Fibroblast of pulmonary artery (primary cell): ENCODE measurements at regions not wholly inside any gene's neighbourhood (a gene's known extent, or its start where the extent isn't known, plus 50 kb on each side); places are given as distances from the start of the nearest gene placed in this dataset.
A peak's percentile ranks its signal among the peaks of the same experiment; 100 is the strongest.

Experiments used
- DNase-seq: peaks from one replicate; pipeline ENCODE4 v3.0.0-alpha.2; 2010; ENCODE audit warnings: low read depth
- H3K4me3 ChIP-seq: replicated peaks from 2 replicates; pipeline ENCODE4 v1.5.1; 2011; ENCODE audit warnings: low read depth, mild to moderate bottlenecking, control low read depth, low read length, moderate library complexity
- TF ChIP-seq, protein P1 (sequence below): IDR thresholded peaks from 2 replicates; pipeline ENCODE4 v1.5.1; 2011; ENCODE audit warnings: mild to moderate bottlenecking, control low read depth, low read length, inconsistent platforms; ENCODE audit errors: missing control alignments

DNA sequence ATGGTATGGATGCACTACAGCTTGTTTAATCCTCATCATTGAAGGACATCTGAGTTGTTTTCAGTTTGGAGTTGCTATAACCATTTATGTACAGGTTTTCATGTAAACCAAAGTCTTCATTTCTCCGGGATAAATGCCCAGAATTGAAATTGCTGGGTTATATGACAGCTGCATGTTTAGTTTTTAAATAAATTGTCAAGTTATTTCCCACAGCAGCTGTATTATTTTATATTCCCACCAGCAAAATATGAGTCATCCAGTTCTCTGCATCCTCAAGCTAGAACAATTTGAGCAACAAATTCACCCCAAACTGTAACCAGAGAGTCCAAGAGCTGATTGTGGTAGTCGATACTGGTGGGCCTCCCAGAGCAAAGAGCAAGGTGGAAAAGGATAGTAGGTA, 125.6 kb upstream of the PRNP start:
- DNase-seq, result peak; percentile 14
- TF ChIP-seq, protein P1, sequence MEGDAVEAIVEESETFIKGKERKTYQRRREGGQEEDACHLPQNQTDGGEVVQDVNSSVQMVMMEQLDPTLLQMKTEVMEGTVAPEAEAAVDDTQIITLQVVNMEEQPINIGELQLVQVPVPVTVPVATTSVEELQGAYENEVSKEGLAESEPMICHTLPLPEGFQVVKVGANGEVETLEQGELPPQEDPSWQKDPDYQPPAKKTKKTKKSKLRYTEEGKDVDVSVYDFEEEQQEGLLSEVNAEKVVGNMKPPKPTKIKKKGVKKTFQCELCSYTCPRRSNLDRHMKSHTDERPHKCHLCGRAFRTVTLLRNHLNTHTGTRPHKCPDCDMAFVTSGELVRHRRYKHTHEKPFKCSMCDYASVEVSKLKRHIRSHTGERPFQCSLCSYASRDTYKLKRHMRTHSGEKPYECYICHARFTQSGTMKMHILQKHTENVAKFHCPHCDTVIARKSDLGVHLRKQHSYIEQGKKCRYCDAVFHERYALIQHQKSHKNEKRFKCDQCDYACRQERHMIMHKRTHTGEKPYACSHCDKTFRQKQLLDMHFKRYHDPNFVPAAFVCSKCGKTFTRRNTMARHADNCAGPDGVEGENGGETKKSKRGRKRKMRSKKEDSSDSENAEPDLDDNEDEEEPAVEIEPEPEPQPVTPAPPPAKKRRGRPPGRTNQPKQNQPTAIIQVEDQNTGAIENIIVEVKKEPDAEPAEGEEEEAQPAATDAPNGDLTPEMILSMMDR, result no peak
- H3K4me3 ChIP-seq, result no peak overlapping the region

GRCh38 chr20:4559906-4560305, 126.3 kb upstream of the PRNP start:
- TF ChIP-seq, protein P1, result no peak
- no peak overlapping the region for H3K4me3 ChIP-seq
- no peak for DNase-seq

DNA sequence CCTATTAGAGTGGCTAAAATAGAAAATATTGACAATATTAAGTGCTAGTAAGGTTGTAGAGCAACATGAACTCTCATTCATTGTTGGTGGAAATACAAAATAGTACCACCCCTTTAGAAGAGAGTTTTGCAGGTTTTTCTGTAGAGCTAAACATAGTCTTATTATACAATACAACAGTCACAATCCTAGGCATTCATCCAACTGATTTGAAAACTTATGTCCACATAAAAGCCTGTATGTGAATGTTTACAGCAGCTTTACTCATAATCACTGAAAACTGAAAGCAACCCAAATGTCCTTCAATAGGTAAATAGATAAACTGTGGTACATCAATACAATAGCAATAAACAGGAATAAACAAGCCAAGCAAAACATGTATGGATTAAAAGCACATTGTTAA, 127.2 kb upstream of the PRNP start:
- no peak for DNase-seq
- H3K4me3 ChIP-seq, result no peak overlapping the region
- TF ChIP-seq, protein P1, result no peak

- no peak for DNase-seq
- H3K4me3 ChIP-seq, result no peak overlapping the region
- TF ChIP-seq, protein P1, result no peak
Measured at GRCh38 chr20:4556781-4557180, 129.5 kb upstream of the PRNP start.

DNA sequence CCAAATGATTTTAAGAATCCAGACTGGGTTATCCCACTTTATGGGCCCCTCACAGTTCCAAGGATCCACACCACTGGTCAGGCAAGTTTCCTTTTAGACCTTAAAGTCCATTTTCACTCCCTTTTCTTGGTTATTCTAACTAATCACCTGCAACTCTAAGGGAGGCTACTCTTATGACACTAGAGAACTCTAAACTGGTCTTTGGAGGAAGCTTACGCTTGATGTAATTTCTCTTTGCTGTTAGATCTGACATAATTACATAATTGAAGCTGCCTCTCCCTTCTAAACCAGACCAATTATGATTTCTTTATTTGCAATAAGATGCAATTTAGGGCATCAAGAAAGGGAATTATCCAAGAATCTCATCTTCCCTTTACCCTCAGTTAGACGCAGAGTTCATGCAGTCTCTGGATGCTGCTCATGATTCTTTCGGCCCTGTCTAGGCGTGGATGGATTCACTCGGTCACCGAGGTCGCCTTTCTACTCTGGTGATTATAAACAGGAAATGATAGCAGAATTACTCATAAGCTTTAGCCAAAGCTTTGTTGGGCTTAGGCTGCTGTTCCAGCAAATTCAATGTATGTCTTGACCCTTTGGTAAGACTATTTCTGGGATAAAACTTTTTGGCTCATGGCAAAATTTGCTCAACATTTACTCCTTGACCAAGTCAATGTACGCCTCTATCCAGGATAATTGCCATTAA, 130.9 kb upstream of the PRNP start:
- peak; percentile 40 for DNase-seq
- TF ChIP-seq, protein P1, result no peak
- no peak overlapping the region for H3K4me3 ChIP-seq

GRCh38 chr20:4554346-4554745, 131.9 kb upstream of the PRNP start:
- no peak for DNase-seq
- no peak overlapping the region for H3K4me3 ChIP-seq
- TF ChIP-seq, protein P1, result no peak

DNA sequence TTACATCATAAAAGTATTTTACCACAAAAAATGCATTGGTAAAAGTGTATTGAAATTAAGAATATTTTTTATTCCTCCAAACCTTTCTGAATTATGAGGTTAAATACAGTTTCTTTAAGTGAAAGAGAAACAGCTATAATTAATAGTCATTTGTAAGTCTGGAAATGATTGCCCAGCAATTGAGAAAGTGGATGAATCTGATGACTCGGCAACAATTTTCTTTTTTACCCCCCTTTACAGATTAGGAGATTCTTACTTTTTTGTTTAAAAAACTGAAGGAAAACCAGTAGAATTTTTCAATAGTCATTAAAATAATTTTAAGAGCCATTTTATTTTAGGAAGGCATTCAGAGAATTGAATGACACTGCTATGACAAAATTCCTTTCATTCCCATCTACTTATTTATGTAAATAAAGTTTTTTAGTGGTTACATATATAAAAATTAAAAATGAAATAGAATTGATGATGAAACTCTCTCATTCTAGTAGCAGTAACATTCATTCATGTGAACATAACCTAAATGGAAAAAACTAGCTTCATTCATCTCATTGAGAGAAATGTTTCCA, 134.1 kb upstream of the PRNP start:
- H3K4me3 ChIP-seq, result no peak overlapping the region
- DNase-seq, result no peak
- TF ChIP-seq, protein P1, result no peak
